PC-3 (cell line): ENCODE measurements at regions not wholly inside any gene's neighbourhood (a gene's known extent, or its start where the extent isn't known, plus 50 kb on each side); places are given as distances from the start of the nearest gene placed in this dataset.

Experiments
- EZH2 ChIP-seq: fragments of 300-600 bp; sonication (generic); IDR thresholded peaks from one replicate; pipeline ENCODE4 v1.6.1; 2017; ENCODE audit warnings: antibody characterized with exemption, mild to moderate bottlenecking, low read length; ENCODE audit not compliant: unreplicated experiment
- EZH2phosphoT487 ChIP-seq: fragments of 300-600 bp; sonication (generic); IDR thresholded peaks from 2 replicates; pipeline ENCODE4 v1.6.1; 2018; ENCODE audit warnings: mild to moderate bottlenecking, antibody characterized with exemption, low read length, borderline replicate concordance
- TF ChIP-seq, protein P1 (sequence below): fragments of 300-600 bp; sonication (generic); conservative IDR thresholded peaks from 2 replicates; pipeline ENCODE4 v1.5.1; 2017; ENCODE audit warnings: antibody characterized with exemption, low read depth, mild to moderate bottlenecking, low read length

DNA sequence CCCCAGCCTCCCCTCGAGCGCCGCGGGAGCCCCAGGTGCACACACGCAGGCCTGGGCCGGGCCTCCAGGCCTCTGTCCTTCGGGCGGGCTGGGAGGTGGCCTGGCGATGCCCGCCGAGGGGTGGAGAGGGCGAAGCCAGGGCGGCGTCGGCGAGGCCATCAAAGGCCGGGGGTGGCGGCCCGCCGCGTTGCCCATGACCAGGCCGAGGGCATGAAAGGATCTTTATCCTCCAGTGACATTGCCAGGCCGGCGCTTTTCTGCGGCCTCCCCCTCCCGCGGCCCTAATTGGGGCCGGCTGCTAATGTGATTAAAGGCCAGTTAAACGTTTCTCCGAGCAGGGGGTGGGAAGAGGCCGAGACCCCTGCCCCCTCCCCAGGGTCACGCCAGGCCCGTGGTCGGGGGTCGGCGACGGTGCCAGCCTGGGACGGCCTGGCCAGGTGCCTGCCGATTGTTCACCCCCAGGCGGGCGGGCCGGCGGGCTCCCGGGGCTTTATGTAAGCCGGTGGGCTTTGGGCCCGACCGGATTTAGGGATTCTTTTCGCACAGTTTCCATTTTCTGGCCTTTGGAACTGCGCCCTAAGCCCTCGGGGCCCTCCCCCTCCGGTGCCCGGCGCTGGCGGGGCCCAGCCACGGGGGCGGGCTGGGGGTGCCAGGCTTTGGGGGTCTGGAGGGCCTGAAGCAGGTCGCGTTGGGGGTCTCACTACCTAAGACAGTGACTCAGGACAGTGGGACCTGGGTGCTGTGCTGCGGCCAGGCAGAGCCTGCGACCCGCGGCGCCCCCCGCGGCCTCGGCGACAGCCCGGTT is 103.2 kb upstream of the DIO3 start:
- TF ChIP-seq EZH2 (no peak), EZH2phosphoT487 (no peak)
- TF ChIP-seq, protein P1, sequence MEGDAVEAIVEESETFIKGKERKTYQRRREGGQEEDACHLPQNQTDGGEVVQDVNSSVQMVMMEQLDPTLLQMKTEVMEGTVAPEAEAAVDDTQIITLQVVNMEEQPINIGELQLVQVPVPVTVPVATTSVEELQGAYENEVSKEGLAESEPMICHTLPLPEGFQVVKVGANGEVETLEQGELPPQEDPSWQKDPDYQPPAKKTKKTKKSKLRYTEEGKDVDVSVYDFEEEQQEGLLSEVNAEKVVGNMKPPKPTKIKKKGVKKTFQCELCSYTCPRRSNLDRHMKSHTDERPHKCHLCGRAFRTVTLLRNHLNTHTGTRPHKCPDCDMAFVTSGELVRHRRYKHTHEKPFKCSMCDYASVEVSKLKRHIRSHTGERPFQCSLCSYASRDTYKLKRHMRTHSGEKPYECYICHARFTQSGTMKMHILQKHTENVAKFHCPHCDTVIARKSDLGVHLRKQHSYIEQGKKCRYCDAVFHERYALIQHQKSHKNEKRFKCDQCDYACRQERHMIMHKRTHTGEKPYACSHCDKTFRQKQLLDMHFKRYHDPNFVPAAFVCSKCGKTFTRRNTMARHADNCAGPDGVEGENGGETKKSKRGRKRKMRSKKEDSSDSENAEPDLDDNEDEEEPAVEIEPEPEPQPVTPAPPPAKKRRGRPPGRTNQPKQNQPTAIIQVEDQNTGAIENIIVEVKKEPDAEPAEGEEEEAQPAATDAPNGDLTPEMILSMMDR, result no peak
